ENCODE measurements at regions not wholly inside any gene's neighbourhood (a gene's known extent, or its start where the extent isn't known, plus 50 kb on each side); places are given as distances from the start of the nearest gene placed in this dataset.

- DNase-seq (ENCODE audit: low read depth in 2 of 2) = no peak
Observed at GRCh38 chr9:118303216-118303615, 599.0 kb downstream of the TLR4 start.

DNA sequence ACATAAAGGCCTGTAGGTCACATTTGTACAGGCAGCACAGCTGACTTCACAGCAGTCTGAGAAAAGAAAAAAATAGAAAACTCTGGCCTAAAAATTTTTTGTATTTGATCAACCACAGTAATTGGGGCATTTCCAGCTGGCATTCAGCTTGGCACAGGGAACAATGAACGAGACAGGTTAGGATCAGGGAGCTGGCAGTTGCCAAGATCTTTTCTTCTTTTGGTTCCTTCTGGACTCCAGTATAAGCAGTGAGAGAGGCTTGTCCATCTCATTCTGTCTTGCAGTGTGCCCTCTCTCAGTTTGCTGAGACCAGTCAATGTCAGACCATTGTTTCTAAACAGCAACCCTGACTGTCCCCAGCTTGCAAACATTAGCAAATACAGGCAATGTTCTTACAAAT is 601.1 kb downstream of the TLR4 start:
- DNase-seq (ENCODE audit: low read depth in 2 of 2) = no peak

GRCh38 chr9:118306801-118307200 is 602.6 kb downstream of the TLR4 start:
- no peak for DNase-seq (ENCODE audit: low read depth in 2 of 2)

GRCh38 chr9:118313965-118314364 is 609.8 kb downstream of the TLR4 start:
- DNase-seq (ENCODE audit: low read depth in 2 of 2) = no peak

- no peak for DNase-seq (ENCODE audit: low read depth in 2 of 2)
Observed at GRCh38 chr9:118316831-118317343, 612.7 kb downstream of the TLR4 start.

DNA sequence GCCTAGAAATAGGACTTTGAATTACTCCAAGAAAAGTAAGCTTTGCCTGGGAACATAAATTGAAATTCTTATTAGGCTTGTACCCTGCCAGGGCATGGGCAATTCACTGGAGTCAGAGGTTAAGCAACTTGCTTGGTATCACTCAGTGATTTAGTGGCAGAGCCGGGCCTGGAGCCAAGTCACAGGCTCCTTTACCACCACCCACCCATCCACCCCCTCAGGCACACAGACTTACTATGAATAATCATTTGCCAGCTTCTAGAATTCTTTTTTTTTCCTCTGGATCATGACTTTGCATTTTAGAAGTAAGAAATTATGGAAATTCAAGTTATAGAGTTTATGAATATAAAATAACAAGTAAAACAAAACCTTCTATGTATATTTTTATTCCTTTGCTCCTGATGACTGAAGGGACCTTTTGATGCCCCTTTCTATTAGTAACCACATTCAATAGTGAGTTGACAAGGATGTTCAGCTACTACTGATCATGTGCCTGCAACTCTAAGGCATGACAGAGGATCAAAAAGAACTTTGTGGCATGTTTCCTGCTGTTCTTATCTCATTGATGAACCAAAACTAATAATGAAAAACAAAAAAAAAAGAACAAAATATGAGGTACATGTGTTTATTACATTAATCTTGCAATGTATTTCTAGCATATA is 614.7 kb downstream of the TLR4 start:
- DNase-seq (ENCODE audit: low read depth in 2 of 2) = no peak

GRCh38 chr9:118321788-118322187 is 617.6 kb downstream of the TLR4 start:
- no peak for DNase-seq (ENCODE audit: low read depth in 2 of 2)

DNA sequence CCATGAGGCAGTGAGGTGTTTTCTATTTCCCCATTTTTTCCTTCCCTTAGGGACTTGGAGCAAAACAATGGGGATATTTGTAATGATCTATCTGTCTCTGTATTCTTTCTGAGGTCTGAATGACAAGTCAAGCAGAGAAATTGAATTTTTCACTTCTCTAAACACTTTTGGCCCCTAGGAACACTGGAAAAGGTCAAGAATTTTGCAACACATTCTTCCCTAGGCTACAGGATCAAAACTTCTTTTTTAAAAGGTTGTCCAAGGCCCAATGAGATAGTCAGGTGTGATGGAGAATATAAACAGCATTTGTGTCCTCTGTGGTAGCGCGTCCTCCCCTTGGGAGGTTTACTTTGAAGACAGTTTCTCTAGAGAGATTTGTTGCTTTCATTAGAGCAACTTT is 620.5 kb downstream of the TLR4 start:
- no peak for DNase-seq (ENCODE audit: low read depth in 2 of 2)

DNA sequence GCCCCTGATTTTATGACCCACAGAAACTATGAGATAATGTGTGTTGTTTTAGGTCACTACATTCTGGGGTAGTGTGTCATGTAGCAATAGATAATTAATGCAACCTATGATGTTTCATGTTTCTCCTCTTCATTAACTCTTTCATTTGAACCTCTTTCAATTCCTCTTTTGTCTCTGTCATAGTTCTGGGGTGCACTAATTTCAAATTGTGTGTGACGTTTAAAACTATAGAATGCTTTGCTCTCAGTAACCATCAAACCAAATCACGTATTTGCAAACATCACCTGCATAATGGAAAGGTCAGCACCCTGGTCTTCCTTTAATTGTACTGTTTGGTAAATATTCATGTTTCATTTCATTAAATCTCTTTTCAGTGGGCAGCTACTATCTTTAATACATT is 621.6 kb downstream of the TLR4 start:
- DNase-seq (ENCODE audit: low read depth in 2 of 2) = no peak

- no peak for DNase-seq (ENCODE audit: low read depth in 2 of 2)
Observed at GRCh38 chr9:118326326-118326725, 622.1 kb downstream of the TLR4 start.

- no peak for DNase-seq (ENCODE audit: low read depth in 2 of 2)
Observed at GRCh38 chr9:118330191-118330986, 626.2 kb downstream of the TLR4 start.

GRCh38 chr9:118331622-118332045 is 627.4 kb downstream of the TLR4 start:
- no peak for DNase-seq (ENCODE audit: low read depth in 2 of 2)

DNA sequence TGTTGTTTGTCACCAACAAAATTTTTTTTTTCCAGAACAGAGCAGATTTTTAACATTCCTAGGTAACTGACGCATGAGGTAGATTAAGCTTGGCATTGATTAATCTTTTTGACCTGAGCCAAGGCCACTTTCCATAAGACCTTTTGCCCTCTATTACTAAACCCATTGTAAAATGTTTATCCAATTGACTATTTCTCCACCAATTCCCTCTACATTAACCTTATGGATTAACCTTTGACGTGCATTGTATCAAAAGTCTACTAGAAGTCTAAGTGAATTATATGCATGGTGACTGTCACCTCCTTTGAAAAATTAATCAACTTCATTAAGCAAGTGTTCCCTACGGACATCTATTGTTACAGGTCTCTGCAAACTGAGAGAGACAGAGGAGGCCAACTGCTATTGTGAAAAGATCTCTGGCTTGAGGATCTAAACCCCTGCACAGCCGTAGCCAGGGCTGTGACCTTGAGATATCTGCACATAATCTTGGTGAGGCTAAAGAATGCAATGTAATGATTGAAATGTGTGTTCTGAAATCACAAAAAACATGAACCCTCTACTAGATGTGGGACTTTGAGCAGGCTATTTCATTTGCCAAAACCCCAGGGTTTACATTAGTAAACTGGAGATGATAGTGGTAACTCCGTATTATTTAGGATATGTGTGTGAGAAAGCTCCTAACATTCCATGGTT is 632.2 kb downstream of the TLR4 start:
- DNase-seq (ENCODE audit: low read depth in 2 of 2) = no peak

GRCh38 chr9:118336943-118337330 is 632.7 kb downstream of the TLR4 start:
- DNase-seq (ENCODE audit: low read depth in 2 of 2) = no peak

GRCh38 chr9:118360036-118360435 is 655.8 kb downstream of the TLR4 start:
- DNase-seq (ENCODE audit: low read depth in 2 of 2) = no peak

- DNase-seq (ENCODE audit: low read depth in 2 of 2) = no peak
Observed at GRCh38 chr9:118362123-118362522, 657.9 kb downstream of the TLR4 start.

DNA sequence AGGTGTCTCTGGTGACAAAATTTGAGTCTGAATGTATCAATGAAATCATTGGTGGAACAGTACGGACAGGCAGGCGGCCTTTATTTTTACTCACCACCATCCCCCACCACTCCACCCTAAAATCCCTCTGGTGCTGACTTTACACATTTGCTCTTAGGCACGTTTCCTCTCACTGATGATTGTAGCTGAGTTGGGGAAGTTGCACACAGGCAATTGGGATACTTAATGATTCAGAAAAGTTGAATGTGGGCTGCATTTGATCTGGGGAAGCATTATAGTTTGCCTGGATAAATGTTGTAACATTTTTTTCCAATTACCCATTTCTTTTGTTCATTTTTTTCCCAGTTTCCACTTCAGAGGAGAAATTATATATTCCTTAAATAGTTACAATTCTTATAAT is 658.4 kb downstream of the TLR4 start:
- no peak for DNase-seq (ENCODE audit: low read depth in 2 of 2)

DNA sequence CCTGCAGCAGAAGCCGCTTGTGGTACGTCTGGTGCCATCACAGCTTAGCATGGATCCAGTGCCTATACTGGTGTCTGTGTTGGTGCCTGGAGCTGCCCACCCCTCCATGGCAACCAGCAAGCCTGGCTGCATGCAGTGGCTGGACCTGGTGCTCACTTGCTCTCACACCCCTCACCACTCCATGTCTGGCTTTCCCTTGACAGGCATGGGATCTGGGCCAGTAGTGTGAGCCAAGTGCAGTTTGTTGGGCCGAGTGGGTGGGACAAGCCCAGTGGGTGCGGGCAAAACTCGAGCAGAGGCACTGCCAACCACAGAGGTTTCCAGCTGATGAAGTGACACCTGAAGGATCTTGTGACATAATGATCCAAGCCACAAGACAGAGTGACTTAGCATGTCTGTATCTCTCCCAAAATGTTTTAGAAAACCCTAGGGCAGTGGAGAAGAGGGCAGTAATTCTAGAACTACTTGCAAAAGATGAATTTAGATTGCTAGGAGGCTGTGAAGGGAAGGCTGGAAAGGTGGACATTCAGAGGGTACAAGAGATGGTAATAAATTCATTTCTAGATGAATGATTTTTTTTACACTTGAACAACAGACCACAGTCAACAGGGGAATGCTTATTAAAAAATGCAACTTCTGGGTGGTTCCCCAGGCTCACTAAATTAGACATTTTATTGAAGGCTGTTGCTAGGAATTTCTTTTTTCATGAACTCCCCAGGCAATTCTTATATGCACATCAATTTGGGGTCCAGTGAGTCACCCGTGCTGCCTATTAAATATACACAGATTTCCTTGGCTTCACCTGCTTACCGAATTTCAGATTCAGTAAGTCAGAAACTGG is 660.3 kb downstream of the TLR4 start:
- no peak for DNase-seq (ENCODE audit: low read depth in 2 of 2)

GRCh38 chr9:118366228-118366627 is 662.0 kb downstream of the TLR4 start:
- no peak for DNase-seq (ENCODE audit: low read depth in 2 of 2)

- DNase-seq (ENCODE audit: low read depth in 2 of 2) = no peak
Observed at GRCh38 chr9:118367383-118367782, 663.2 kb downstream of the TLR4 start.

DNA sequence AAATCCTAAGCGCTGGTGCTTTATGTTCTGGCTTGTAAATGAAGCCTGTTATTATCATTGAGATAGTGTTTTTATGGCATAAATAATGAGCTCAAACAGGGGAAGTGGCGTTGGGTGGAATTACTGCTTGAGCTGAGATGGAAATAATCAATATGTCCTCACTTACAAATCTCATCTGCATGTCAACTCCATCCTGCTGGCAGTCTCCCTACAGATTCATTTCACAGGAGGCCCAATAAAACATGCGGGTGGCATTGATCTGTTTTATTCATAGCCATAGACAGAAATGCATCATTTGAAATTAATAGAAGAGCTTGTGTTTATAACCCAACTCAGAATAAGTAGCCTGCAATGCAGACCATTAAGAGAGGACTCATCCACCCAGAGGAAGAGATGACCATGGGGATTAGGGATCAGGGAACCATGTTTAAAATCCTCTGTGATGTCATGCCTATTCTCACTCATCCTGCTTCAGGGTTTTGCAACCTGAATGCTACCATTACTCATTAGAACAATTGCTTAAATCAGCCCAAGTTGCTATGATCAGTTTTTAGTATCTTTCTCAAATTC is 680.4 kb downstream of the TLR4 start:
- no peak for DNase-seq (ENCODE audit: low read depth in 2 of 2)

Measured in stimulated activated CD4-positive, alpha-beta T cell treated with anti-CD3 and anti-CD28 coated beads, Interleukin-4, amount 100 ng/mL, for 48 hours (primary cell).